BE2C (cell line): ENCODE measurements at regions not wholly inside any gene's neighbourhood (a gene's known extent, or its start where the extent isn't known, plus 50 kb on each side); places are given as distances from the start of the nearest gene placed in this dataset.

Experiments
- DNase-seq: peaks from one replicate; pipeline ENCODE4 v3.0.0-alpha.2; 2020
- H3K27me3 ChIP-seq: fragments of 250-450 bp; sonication (Bioruptor Pico); 2 replicates; pipeline ENCODE4 v1.5.1; 2020; ENCODE audit warnings: mild to moderate bottlenecking
- H3K36me3 ChIP-seq: fragments of 250-450 bp; sonication (Bioruptor Pico); 2 replicates; pipeline ENCODE4 v1.5.1; 2020; ENCODE audit warnings: mild to moderate bottlenecking
- H3K4me1 ChIP-seq: fragments of 250-450 bp; sonication (Bioruptor Pico); 2 replicates; pipeline ENCODE4 v1.5.1; 2020
- H3K4me3 ChIP-seq: 2 replicates; pipeline ENCODE4 v1.5.1; 2011; ENCODE audit warnings: low read depth, low read length
- H3K9me3 ChIP-seq: fragments of 250-450 bp; sonication (Bioruptor Pico); 2 replicates; pipeline ENCODE4 v1.5.1; 2020
- CTCF ChIP-seq: IDR thresholded peaks from 2 replicates; pipeline ENCODE4 v1.5.1; 2012; ENCODE audit warnings: mild to moderate bottlenecking, low read depth, low read length

GRCh38 chr17:36732351-36732750 lies 131.0 kb downstream of the MRM1 start:
- Histone ChIP-seq H3K4me1 (peaks cover 59% of the 10 kb centered on the region), H3K36me3 (no peaks in the 10 kb centered on the region), H3K9me3 (no peaks in the 10 kb centered on the region), H3K4me3 (no peak overlapping the region), H3K27me3 (no peaks in the 10 kb centered on the region)
- no peak for DNase-seq
- TF ChIP-seq CTCF = no peak

- no peaks in the 10 kb centered on the region for H3K27me3 ChIP-seq
- no peaks in the 10 kb centered on the region for H3K9me3 ChIP-seq
- DNase-seq = no peak
- no peaks in the 10 kb centered on the region for H3K36me3 ChIP-seq
- peaks cover 48% of the 10 kb centered on the region for H3K4me1 ChIP-seq
- no peak overlapping the region for H3K4me3 ChIP-seq
- TF ChIP-seq CTCF = no peak
Measured at GRCh38 chr17:36736201-36737156, 135.1 kb downstream of the MRM1 start.

GRCh38 chr17:36739208-36739607 lies 137.8 kb downstream of the MRM1 start:
- TF ChIP-seq CTCF = no peak
- DNase-seq = no peak
- Histone ChIP-seq H3K4me1 (peaks cover 53% of the 10 kb centered on the region), H3K36me3 (no peaks in the 10 kb centered on the region), H3K27me3 (no peaks in the 10 kb centered on the region), H3K9me3 (no peaks in the 10 kb centered on the region), H3K4me3 (no peak overlapping the region)

- peak; percentile 88 for DNase-seq
- TF ChIP-seq CTCF = no peak
- H3K27me3 ChIP-seq = no peaks in the 10 kb centered on the region
- no peak overlapping the region for H3K4me3 ChIP-seq
- no peaks in the 10 kb centered on the region for H3K36me3 ChIP-seq
- H3K4me1 ChIP-seq = peaks cover 53% of the 10 kb centered on the region
- H3K9me3 ChIP-seq = no peaks in the 10 kb centered on the region
Measured at GRCh38 chr17:36740157-36740556, 138.8 kb downstream of the MRM1 start.

- Histone ChIP-seq H3K4me1 (peaks cover 49% of the 10 kb centered on the region), H3K9me3 (no peaks in the 10 kb centered on the region), H3K4me3 (no peak overlapping the region), H3K36me3 (no peaks in the 10 kb centered on the region), H3K27me3 (no peaks in the 10 kb centered on the region)
- DNase-seq = no peak
- TF ChIP-seq CTCF = no peak
Measured at GRCh38 chr17:36741019-36741902, 139.9 kb downstream of the MRM1 start.
